NCI-H82 treated with DMSO at 0.1 percent for 48 hours (cell line): ENCODE measurements at regions not wholly inside any gene's neighbourhood (a gene's known extent, or its start where the extent isn't known, plus 50 kb on each side); places are given as distances from the start of the nearest gene placed in this dataset.

Experiments
- DNase-seq: peaks from one replicate; lab custom pipeline; 2025; ENCODE audit not compliant: unreplicated experiment; lab: John Stamatoyannopoulos, UW

GRCh38 chr18:55821219-55821618, 233.2 kb upstream of the TCF4 start:
- no peak for DNase-seq

- no peak for DNase-seq
Observed at GRCh38 chr18:55819448-55819847, 231.5 kb upstream of the TCF4 start.

- DNase-seq: no peak
Observed at GRCh38 chr18:55818284-55818683, 230.3 kb upstream of the TCF4 start.

GRCh38 chr18:55811925-55812324, 223.9 kb upstream of the TCF4 start:
- no peak for DNase-seq

- DNase-seq: no peak
Observed at GRCh38 chr18:55805666-55806065, 217.7 kb upstream of the TCF4 start.

GRCh38 chr18:55795101-55795669, 207.2 kb upstream of the TCF4 start:
- DNase-seq: no peak

GRCh38 chr18:55794288-55795052, 206.5 kb upstream of the TCF4 start:
- DNase-seq: no peak

GRCh38 chr18:55790296-55790695, 202.3 kb upstream of the TCF4 start:
- no peak for DNase-seq

GRCh38 chr18:55787536-55788073, 199.6 kb upstream of the TCF4 start:
- no peak for DNase-seq

GRCh38 chr18:55786651-55787272, 198.8 kb upstream of the TCF4 start:
- DNase-seq: no peak

GRCh38 chr18:55783921-55784320, 195.9 kb upstream of the TCF4 start:
- DNase-seq: no peak

GRCh38 chr18:55781481-55781957, 193.5 kb upstream of the TCF4 start:
- DNase-seq: peak; percentile 26

- DNase-seq: no peak
Observed at GRCh38 chr18:55780586-55781071, 192.6 kb upstream of the TCF4 start.

GRCh38 chr18:55779691-55780585, 191.9 kb upstream of the TCF4 start:
- DNase-seq: no peak

- DNase-seq: no peak
Observed at GRCh38 chr18:55778788-55779690, 191.0 kb upstream of the TCF4 start.

GRCh38 chr18:55777666-55778304, 189.8 kb upstream of the TCF4 start:
- DNase-seq: no peak

- no peak for DNase-seq
Observed at GRCh38 chr18:55775972-55776371, 188.0 kb upstream of the TCF4 start.

- DNase-seq: no peak
Observed at GRCh38 chr18:55774505-55774904, 186.5 kb upstream of the TCF4 start.

GRCh38 chr18:55768255-55768654, 180.3 kb upstream of the TCF4 start:
- DNase-seq: no peak
